ENCODE measurements at regions not wholly inside any gene's neighbourhood (a gene's known extent, or its start where the extent isn't known, plus 50 kb on each side); places are given as distances from the start of the nearest gene placed in this dataset.

DNA sequence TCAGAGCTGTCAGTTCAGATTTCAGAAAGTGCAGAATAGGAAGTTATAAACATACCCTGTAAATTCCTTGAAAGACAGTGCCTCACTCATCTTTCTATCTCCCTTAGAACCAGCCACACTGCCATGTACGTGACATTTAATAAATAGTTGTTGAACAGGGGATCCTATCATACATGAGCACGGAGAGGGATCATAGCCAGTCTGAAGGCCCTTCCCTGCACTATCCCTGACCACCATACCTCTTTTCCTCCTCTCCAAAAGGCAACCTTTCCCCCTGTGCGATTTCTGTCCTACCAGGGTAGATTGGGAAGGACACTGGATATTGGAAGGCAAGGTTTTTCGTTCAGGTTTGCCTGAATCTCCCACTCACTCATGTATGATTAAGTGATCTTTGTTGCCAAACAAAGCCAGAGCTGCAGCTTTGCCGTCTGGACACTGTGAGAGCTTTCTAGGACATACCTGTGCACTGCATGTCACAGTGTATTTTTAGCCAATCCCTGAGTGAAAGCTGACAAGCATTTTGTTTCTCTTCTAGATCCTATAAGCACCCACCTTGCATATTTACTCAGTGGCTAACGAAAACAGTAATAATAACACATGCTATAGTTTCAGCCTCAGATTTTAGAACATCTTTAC lies 986.5 kb upstream of the WWC1 start (continued):
- TF ChIP-seq, protein P1, sequence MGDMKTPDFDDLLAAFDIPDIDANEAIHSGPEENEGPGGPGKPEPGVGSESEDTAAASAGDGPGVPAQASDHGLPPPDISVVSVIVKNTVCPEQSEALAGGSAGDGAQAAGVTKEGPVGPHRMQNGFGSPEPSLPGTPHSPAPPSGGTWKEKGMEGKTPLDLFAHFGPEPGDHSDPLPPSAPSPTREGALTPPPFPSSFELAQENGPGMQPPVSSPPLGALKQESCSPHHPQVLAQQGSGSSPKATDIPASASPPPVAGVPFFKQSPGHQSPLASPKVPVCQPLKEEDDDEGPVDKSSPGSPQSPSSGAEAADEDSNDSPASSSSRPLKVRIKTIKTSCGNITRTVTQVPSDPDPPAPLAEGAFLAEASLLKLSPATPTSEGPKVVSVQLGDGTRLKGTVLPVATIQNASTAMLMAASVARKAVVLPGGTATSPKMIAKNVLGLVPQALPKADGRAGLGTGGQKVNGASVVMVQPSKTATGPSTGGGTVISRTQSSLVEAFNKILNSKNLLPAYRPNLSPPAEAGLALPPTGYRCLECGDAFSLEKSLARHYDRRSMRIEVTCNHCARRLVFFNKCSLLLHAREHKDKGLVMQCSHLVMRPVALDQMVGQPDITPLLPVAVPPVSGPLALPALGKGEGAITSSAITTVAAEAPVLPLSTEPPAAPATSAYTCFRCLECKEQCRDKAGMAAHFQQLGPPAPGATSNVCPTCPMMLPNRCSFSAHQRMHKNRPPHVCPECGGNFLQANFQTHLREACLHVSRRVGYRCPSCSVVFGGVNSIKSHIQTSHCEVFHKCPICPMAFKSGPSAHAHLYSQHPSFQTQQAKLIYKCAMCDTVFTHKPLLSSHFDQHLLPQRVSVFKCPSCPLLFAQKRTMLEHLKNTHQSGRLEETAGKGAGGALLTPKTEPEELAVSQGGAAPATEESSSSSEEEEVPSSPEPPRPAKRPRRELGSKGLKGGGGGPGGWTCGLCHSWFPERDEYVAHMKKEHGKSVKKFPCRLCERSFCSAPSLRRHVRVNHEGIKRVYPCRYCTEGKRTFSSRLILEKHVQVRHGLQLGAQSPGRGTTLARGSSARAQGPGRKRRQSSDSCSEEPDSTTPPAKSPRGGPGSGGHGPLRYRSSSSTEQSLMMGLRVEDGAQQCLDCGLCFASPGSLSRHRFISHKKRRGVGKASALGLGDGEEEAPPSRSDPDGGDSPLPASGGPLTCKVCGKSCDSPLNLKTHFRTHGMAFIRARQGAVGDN (IDR thresholded peaks at IDR 0.05) = no peak
- TF ChIP-seq NFIC (IDR thresholded peaks at IDR 0.05; ENCODE audit: low read depth, low read length) (no peak), RAD51 (IDR thresholded peaks at IDR 0.05) (no peak)

DNA sequence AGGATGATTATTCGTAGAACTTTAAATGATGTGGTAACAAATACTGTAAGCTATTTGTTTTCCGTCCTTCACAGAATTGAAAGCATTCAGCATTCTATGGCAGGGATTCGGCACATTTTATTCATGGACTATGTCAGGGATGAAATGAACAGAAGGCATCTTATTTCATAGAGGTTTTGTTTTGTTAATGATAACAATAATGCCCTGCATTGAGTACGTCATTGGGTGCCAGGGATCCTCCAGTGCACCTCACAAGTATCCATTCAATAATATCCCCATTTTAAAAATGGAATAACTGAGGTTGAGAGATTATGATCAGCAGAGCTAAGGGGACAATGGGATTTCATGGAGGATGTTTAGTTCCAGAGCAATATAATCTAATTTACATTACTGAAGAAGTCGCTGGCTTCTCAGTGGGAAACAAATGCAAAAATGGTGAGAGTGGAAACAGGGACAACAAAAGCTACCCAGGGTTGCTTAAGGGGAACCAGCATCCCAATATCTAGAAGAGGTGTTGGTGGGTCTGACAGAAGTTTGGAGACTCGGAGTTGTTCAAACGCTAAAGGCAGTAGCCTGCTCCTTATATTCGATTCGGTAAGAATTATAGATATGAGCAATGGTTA lies 985.7 kb upstream of the WWC1 start:
- POLR2A ChIA-PET = no interaction called here
- TF ChIP-seq DPF2 (IDR thresholded peaks at IDR 0.05) = no peak
- TF ChIP-seq, protein P2, sequence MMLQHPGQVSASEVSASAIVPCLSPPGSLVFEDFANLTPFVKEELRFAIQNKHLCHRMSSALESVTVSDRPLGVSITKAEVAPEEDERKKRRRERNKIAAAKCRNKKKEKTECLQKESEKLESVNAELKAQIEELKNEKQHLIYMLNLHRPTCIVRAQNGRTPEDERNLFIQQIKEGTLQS (IDR thresholded peaks at IDR 0.05; ENCODE audit: borderline replicate concordance, extremely low read depth, low read depth, low read length) = no peak
- no peak for TF ChIP-seq NFXL1 (IDR thresholded peaks at IDR 0.05; ENCODE audit: borderline replicate concordance)
- TF ChIP-seq ZNF217 (IDR thresholded peaks at IDR 0.05) = no peak
- no peak for TF ChIP-seq RELB (IDR thresholded peaks at IDR 0.05; ENCODE audit: low read depth)
- TF ChIP-seq CHD1 (IDR thresholded peaks at IDR 0.05; ENCODE audit: low read depth, low read length) = no peak
- TF ChIP-seq CBX5 (IDR thresholded peaks at IDR 0.05; ENCODE audit: low read depth) = no peak
- no peak for TF ChIP-seq JUND (IDR thresholded peaks at IDR 0.05; ENCODE audit: low read depth, low read length)
- TF ChIP-seq, protein P3, sequence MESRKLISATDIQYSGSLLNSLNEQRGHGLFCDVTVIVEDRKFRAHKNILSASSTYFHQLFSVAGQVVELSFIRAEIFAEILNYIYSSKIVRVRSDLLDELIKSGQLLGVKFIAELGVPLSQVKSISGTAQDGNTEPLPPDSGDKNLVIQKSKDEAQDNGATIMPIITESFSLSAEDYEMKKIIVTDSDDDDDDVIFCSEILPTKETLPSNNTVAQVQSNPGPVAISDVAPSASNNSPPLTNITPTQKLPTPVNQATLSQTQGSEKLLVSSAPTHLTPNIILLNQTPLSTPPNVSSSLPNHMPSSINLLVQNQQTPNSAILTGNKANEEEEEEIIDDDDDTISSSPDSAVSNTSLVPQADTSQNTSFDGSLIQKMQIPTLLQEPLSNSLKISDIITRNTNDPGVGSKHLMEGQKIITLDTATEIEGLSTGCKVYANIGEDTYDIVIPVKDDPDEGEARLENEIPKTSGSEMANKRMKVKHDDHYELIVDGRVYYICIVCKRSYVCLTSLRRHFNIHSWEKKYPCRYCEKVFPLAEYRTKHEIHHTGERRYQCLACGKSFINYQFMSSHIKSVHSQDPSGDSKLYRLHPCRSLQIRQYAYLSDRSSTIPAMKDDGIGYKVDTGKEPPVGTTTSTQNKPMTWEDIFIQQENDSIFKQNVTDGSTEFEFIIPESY (IDR thresholded peaks at IDR 0.05) = no peak
- no peak for TF ChIP-seq HCFC1 (IDR thresholded peaks at IDR 0.05; ENCODE audit: low read length)
- TF ChIP-seq MYB (IDR thresholded peaks at IDR 0.05; ENCODE audit: borderline replicate concordance, low read depth, low read length) = no peak
- no peak for TF ChIP-seq RAD51 (IDR thresholded peaks at IDR 0.05)
- no peak for TF ChIP-seq ZNF622 (IDR thresholded peaks at IDR 0.05)
- TF ChIP-seq PAX5 (IDR thresholded peaks at IDR 0.05; ENCODE audit: borderline replicate concordance, low read depth, low read length) = no peak

More for the DNA sequence above, 985.7 kb upstream of the WWC1 start:
- no peaks in the 10 kb centered on the region for H3K36me3 ChIP-seq (ENCODE audit: control insufficient read depth in 2 of 2, insufficient read depth in 2 of 2, low read length in 1 of 2)
- H3K9me3 ChIP-seq (replicated peaks; ENCODE audit: control insufficient read depth, insufficient read depth, low read length) = no peaks in the 10 kb centered on the region
- ChIA-PET CTCF (no interaction called here), SMC1A (ENCODE audit: uncharacterized antibody, unreplicated experiment) (no interaction called here), RAD21 (ENCODE audit: unreplicated experiment) (no interaction called here)
- no peaks in the 10 kb centered on the region for H3K4me1 ChIP-seq (ENCODE audit: control insufficient read depth, insufficient read depth, low read length)
- H3K27ac ChIP-seq (ENCODE audit: control insufficient read depth, insufficient read depth) = no peak overlapping the region
- intact Hi-C loops (cut with micrococcal nuclease; ENCODE audit: unreplicated experiment) = no loop called here
- no peaks in the 10 kb centered on the region for H3K79me2 ChIP-seq (ENCODE audit: control insufficient read depth, insufficient read depth, low read length)
- no peaks in the 10 kb centered on the region for H3K27me3 ChIP-seq (replicated peaks in 1 of 2; ENCODE audit: control insufficient read depth in 2 of 2, insufficient read depth in 2 of 2, low read length in 1 of 2)
- DNase-seq (ENCODE audit: low read depth, low spot score) (no peak), ATAC-seq (no peak), FAIRE-seq (no peak)
- in situ Hi-C loops (cut with MboI) = no loop called here
- H2AFZ ChIP-seq (ENCODE audit: control insufficient read depth, low read depth, low read length) = no peak overlapping the region
- H4K20me1 ChIP-seq (ENCODE audit: control insufficient read depth, insufficient read depth) = no peaks in the 10 kb centered on the region
- no peak overlapping the region for H3K9ac ChIP-seq (ENCODE audit: control insufficient read depth, insufficient read depth, low read length)
- H3K4me3 ChIP-seq = no peak overlapping the region
- BruUV-seq (replicated peaks) = no TSS peak
- H3K4me2 ChIP-seq (ENCODE audit: control insufficient read depth, insufficient read depth) = no peak overlapping the region
- 29% methylated on average over 9 of the region's 9 CpGs for WGBS (ENCODE audit: insufficient coverage, insufficient replicate concordance, low lambda C conversion rate, missing lambda C conversion rate)

All from GM12878 (cell line).